ENCODE measurements at regions not wholly inside any gene's neighbourhood (a gene's known extent, or its start where the extent isn't known, plus 50 kb on each side); places are given as distances from the start of the nearest gene placed in this dataset.

DNA sequence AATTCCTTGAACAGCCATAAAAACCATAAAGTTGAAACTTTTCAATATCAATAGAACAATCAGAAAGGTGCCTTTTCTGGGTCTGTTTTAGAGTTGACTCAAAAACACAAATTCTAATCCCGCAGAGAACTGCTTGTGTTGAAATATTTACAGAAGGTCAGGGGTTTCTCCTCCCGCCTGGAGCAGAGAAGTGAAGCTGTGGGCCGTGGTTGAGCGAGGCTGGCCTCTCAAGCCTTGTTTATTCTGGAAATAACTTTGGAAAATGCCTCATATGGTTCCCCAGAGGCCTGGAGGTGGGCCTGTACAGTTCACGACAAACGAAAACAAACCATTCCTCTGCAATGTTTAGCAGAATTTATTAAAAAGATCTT lies 90.8 kb upstream of the ERRFI1 start (continued):
- TF ChIP-seq ZNF891 (CRISPR knock-in tag; IDR thresholded peaks at IDR 0.05) = no peak
- peak in 1 of 2 experiments; percentile 86; a peak in 2 of 4 replicates for TF ChIP-seq EP300 (IDR thresholded peaks at IDR 0.05; ENCODE audit: low read depth in 2 of 2, low read length in 2 of 2)
- TF ChIP-seq EP300 (CRISPR knock-in tag; IDR thresholded peaks at IDR 0.05; ENCODE audit: borderline replicate concordance) = no peak; the same call in 1 of the 2 replicates
- no peak for TF ChIP-seq CHCHD3 (CRISPR knock-in tag; IDR thresholded peaks at IDR 0.05)
- TF ChIP-seq ZNF800 (CRISPR knock-in tag; IDR thresholded peaks at IDR 0.05) = no peak
- 0 out of 4 replicates have a peak, but pooled peaks of 1 of the 2 experiments have one; percentile 27 for TF ChIP-seq REST (IDR thresholded peaks at IDR 0.05; ENCODE audit: borderline replicate concordance in 1 of 2, low read depth in 1 of 2, low read length in 2 of 2)
- no peak for TF ChIP-seq KLF9 (CRISPR knock-in tag; IDR thresholded peaks at IDR 0.05; ENCODE audit: low read depth)
- peak; percentile 45; the same call in 1 of the 2 replicates for TF ChIP-seq POLR2G (IDR thresholded peaks at IDR 0.05; ENCODE audit: low read depth, low read length)
- TF ChIP-seq DDIT3 (CRISPR knock-in tag; IDR thresholded peaks at IDR 0.05) = no peak
- TF ChIP-seq GATAD2A (CRISPR knock-in tag; IDR thresholded peaks at IDR 0.05) = peak; percentile 92
- 0 out of 2 replicates have a peak, but pooled peaks have one; percentile 50 for TF ChIP-seq ZNF331 (CRISPR knock-in tag; IDR thresholded peaks at IDR 0.05)
- TF ChIP-seq, protein P1, sequence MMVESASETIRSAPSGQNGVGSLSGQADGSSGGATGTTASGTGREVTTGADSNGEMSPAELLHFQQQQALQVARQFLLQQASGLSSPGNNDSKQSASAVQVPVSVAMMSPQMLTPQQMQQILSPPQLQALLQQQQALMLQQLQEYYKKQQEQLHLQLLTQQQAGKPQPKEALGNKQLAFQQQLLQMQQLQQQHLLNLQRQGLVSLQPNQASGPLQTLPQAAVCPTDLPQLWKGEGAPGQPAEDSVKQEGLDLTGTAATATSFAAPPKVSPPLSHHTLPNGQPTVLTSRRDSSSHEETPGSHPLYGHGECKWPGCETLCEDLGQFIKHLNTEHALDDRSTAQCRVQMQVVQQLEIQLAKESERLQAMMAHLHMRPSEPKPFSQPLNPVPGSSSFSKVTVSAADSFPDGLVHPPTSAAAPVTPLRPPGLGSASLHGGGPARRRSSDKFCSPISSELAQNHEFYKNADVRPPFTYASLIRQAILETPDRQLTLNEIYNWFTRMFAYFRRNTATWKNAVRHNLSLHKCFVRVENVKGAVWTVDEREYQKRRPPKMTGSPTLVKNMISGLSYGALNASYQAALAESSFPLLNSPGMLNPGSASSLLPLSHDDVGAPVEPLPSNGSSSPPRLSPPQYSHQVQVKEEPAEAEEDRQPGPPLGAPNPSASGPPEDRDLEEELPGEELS (CRISPR knock-in tag; IDR thresholded peaks at IDR 0.05) = peak; percentile 79
- TF ChIP-seq, protein P2, sequence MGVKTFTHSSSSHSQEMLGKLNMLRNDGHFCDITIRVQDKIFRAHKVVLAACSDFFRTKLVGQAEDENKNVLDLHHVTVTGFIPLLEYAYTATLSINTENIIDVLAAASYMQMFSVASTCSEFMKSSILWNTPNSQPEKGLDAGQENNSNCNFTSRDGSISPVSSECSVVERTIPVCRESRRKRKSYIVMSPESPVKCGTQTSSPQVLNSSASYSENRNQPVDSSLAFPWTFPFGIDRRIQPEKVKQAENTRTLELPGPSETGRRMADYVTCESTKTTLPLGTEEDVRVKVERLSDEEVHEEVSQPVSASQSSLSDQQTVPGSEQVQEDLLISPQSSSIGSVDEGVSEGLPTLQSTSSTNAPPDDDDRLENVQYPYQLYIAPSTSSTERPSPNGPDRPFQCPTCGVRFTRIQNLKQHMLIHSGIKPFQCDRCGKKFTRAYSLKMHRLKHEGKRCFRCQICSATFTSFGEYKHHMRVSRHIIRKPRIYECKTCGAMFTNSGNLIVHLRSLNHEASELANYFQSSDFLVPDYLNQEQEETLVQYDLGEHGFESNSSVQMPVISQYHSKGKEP (CRISPR knock-in tag; IDR thresholded peaks at IDR 0.05) = no peak
- TF ChIP-seq ARNTL (CRISPR knock-in tag; IDR thresholded peaks at IDR 0.05) = 0 out of 2 replicates have a peak, but pooled peaks have one; percentile 27
- no peak for TF ChIP-seq ZNF496 (CRISPR knock-in tag; IDR thresholded peaks at IDR 0.05; ENCODE audit: insufficient replicate concordance)
- no peak; the same call in 1 of the 2 replicates for TF ChIP-seq ATF3 (CRISPR knock-in tag; IDR thresholded peaks at IDR 0.05)
- 0 out of 2 replicates have a peak, but pooled peaks have one; percentile 39 for TF ChIP-seq ZNF547 (CRISPR knock-in tag; IDR thresholded peaks at IDR 0.05)
